ENCODE measurements at regions not wholly inside any gene's neighbourhood (a gene's known extent, or its start where the extent isn't known, plus 50 kb on each side); places are given as distances from the start of the nearest gene placed in this dataset.

DNA sequence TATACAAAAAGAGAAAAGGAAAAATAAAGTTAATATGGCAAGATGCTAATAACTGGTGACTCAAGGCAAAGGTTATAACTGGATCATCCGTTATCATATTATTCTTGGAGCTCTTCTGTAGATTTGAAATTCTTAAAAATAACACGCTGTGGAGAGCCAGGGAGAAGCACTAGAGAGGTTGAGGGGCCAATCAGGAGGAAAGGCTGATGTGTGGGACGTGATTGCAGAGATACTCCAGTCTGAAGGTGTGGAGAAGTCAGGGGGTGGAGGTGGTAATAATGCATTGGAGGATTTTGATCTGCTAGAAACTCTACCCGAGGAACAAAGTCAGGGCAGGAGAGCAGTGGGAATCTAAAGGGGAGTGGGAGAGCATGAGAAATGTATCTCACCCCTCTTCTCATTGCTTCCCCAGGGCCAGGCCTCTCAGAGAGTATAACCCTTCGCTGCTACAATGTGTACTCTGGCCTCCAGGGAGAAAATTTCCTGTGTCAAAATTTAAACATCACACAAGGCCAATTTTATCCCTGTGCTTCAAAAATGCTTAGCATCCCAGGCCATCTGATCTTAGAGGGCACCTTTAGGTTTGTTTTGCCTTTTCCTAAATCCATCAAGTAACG, 211.5 kb upstream of the SEMA6D start:
- Histone ChIP-seq H3K4me2 (ENCODE audit: low read depth, low read length) (no peak overlapping the region; the same call in 1 of the 2 replicates), H3K4me1 (ENCODE audit: control insufficient read depth, insufficient read depth, low read length) (peaks cover 4% of the 10 kb centered on the region; the same call in 1 of the 2 replicates), H2AK9ac (replicated peaks; ENCODE audit: low read depth, low read length, poor library complexity) (no peak overlapping the region), H3K23ac (ENCODE audit: low read depth, low read length) (no peak overlapping the region), H3K27ac (ENCODE audit: insufficient read depth, low read length) (no peak overlapping the region), H2AK5ac (ENCODE audit: low read depth, low read length) (no peak overlapping the region), H3K4me3 (ENCODE audit: insufficient read depth, low read depth, low read length) (no peak overlapping the region), H2AFZ (replicated peaks; ENCODE audit: low read length, poor library complexity) (peak overlapping the region; percentile 38), H4K20me1 (ENCODE audit: insufficient read depth, low read length) (no peaks in the 10 kb centered on the region), H4K91ac (ENCODE audit: insufficient read depth, low read depth, low read length) (no peak overlapping the region), H3K9ac (ENCODE audit: low read depth, low read length) (no peak overlapping the region), H3K27me3 (ENCODE audit: control insufficient read depth, insufficient read depth, low read length) (no peaks in the 10 kb centered on the region), H3K56ac (ENCODE audit: extremely low read depth, insufficient read depth, low read length) (no peak overlapping the region), H3K4ac (ENCODE audit: low read depth, low read length) (no peak overlapping the region), H2BK120ac (ENCODE audit: low read depth, low read length) (no peak overlapping the region), H3K9me3 (ENCODE audit: control insufficient read depth, insufficient read depth, low read length) (no peaks in the 10 kb centered on the region), H4K8ac (ENCODE audit: low read depth in 2 of 2, low read length in 2 of 2) (no peak overlapping the region), H4K5ac (ENCODE audit: low read depth, low read length) (no peak overlapping the region; the same call in 1 of the 2 replicates), H3K14ac (replicated peaks; ENCODE audit: low read depth, low read length) (no peak overlapping the region), H2BK5ac (ENCODE audit: low read depth, low read length, poor library complexity, severe bottlenecking) (no peak overlapping the region), H3K18ac (ENCODE audit: low read depth, low read length) (no peak overlapping the region), H2BK20ac (ENCODE audit: low read depth, low read length) (no peak overlapping the region), H3K79me1 (ENCODE audit: low read depth in 1 of 2, low read length in 2 of 2) (no peaks in the 10 kb centered on the region), H2BK15ac (ENCODE audit: low read depth, low read length) (no peak overlapping the region), H3K9me1 (ENCODE audit: insufficient read depth, low read length) (no peaks in the 10 kb centered on the region), H3K36me3 (ENCODE audit: control insufficient read depth, insufficient read depth, low read length) (no peaks in the 10 kb centered on the region)
- BruUV-seq (replicated peaks): no TSS peak
- TF ChIP-seq MAFK (IDR thresholded peaks at IDR 0.05; ENCODE audit: low read depth, low read length) (no peak), MXI1 (IDR thresholded peaks at IDR 0.05; ENCODE audit: borderline replicate concordance, low read depth, low read length) (no peak)
- ATAC-seq (ENCODE audit: low read depth) (no peak), DNase-seq (no peak)
- 83% methylated on average over 3 of the region's 6 CpGs; no CpG with 5 or more reads in 1 of the 2 experiments for WGBS, 2 experiments (ENCODE audit: extremely low coverage in 2 of 2, insufficient read length in 1 of 2)
- dilution Hi-C loops (cut with HindIII; ENCODE audit: low sequenced_read_pairs, unreplicated experiment): no loop called here
- POLR2A ChIA-PET (ENCODE audit: unreplicated experiment): no interaction called here
- in situ Hi-C loops (cut with MboI; ENCODE audit: low sequenced_read_pairs): no loop called here
- intact Hi-C loops (cut with micrococcal nuclease): no loop called here
- CTCF ChIA-PET: interaction anchor here (1.1 kb wide), 1 partner anchor 9 kb away, joined by 3 read pairs; no protein-coding TSS in a partner anchor

All from IMR-90 (cell line).